GM23338 (cell line): ENCODE measurements at regions not wholly inside any gene's neighbourhood (a gene's known extent, or its start where the extent isn't known, plus 50 kb on each side); places are given as distances from the start of the nearest gene placed in this dataset.

ENCODE experiments used
- CREB1 ChIP-seq: fragments of 250-450 bp; sonication (Bioruptor Pico); IDR thresholded peaks from 2 replicates; pipeline ENCODE4 v1.5.0; 2020; ENCODE audit warnings: low read depth, mild to moderate bottlenecking, moderate library complexity
- CTCF ChIP-seq, 2 experiments: fragments of 200-600 bp in 1 of 2; sonication (generic) in 1 of 2; conservative IDR thresholded peaks; 2 replicates each; pipeline versions ENCODE4 v1.5.1 to v1.6.1; 2016 to 2017; ENCODE audit warnings: antibody characterized with exemption in 2 of 2, low read depth in 2 of 2, mild to moderate bottlenecking in 2 of 2, moderate library complexity in 1 of 2
- EZH2 ChIP-seq: fragments of 200-600 bp; sonication (generic); IDR thresholded peaks from one replicate; pipeline ENCODE4 v1.8.0; 2017; ENCODE audit warnings: antibody characterized with exemption, mild to moderate bottlenecking, low read depth; ENCODE audit not compliant: unreplicated experiment
- EZH2phosphoT487 ChIP-seq: fragments of 200-600 bp; sonication (generic); IDR thresholded peaks from one replicate; pipeline ENCODE4 v1.8.1; 2018; ENCODE audit warnings: antibody characterized with exemption; ENCODE audit not compliant: unreplicated experiment
- NANOG ChIP-seq: IDR thresholded peaks from 2 replicates; pipeline ENCODE4 v1.6.1; 2016; ENCODE audit warnings: antibody characterized with exemption, borderline replicate concordance
- POLR2AphosphoS5 ChIP-seq: IDR thresholded peaks from 2 replicates; pipeline ENCODE4 v1.6.1; 2016; ENCODE audit warnings: antibody characterized with exemption, low read depth
- TF ChIP-seq, protein P1 (sequence below): IDR thresholded peaks from one replicate; pipeline ENCODE4 v1.6.1; 2018; ENCODE audit warnings: antibody characterized with exemption; ENCODE audit not compliant: unreplicated experiment
- TF ChIP-seq, protein P2 (sequence below): IDR thresholded peaks from 2 replicates; pipeline ENCODE4 v1.6.1; 2016; ENCODE audit warnings: antibody characterized with exemption

- TF ChIP-seq CTCF (conservative IDR thresholded peaks at IDR 0.05; ENCODE audit: low read depth in 2 of 2) (no peak), CREB1 (no peak), EZH2phosphoT487 (no peak), POLR2AphosphoS5 (no peak), NANOG (no peak), EZH2 (no peak)
- TF ChIP-seq, protein P1, sequence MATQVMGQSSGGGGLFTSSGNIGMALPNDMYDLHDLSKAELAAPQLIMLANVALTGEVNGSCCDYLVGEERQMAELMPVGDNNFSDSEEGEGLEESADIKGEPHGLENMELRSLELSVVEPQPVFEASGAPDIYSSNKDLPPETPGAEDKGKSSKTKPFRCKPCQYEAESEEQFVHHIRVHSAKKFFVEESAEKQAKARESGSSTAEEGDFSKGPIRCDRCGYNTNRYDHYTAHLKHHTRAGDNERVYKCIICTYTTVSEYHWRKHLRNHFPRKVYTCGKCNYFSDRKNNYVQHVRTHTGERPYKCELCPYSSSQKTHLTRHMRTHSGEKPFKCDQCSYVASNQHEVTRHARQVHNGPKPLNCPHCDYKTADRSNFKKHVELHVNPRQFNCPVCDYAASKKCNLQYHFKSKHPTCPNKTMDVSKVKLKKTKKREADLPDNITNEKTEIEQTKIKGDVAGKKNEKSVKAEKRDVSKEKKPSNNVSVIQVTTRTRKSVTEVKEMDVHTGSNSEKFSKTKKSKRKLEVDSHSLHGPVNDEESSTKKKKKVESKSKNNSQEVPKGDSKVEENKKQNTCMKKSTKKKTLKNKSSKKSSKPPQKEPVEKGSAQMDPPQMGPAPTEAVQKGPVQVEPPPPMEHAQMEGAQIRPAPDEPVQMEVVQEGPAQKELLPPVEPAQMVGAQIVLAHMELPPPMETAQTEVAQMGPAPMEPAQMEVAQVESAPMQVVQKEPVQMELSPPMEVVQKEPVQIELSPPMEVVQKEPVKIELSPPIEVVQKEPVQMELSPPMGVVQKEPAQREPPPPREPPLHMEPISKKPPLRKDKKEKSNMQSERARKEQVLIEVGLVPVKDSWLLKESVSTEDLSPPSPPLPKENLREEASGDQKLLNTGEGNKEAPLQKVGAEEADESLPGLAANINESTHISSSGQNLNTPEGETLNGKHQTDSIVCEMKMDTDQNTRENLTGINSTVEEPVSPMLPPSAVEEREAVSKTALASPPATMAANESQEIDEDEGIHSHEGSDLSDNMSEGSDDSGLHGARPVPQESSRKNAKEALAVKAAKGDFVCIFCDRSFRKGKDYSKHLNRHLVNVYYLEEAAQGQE: no peak
- TF ChIP-seq, protein P2, sequence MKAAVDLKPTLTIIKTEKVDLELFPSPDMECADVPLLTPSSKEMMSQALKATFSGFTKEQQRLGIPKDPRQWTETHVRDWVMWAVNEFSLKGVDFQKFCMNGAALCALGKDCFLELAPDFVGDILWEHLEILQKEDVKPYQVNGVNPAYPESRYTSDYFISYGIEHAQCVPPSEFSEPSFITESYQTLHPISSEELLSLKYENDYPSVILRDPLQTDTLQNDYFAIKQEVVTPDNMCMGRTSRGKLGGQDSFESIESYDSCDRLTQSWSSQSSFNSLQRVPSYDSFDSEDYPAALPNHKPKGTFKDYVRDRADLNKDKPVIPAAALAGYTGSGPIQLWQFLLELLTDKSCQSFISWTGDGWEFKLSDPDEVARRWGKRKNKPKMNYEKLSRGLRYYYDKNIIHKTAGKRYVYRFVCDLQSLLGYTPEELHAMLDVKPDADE: no peak
These were observed 544.7 kb upstream of the NR3C2 start for GRCh38 chr4:148986951-148987350.
